Lower leg skin (tissue), 3 donors: ENCODE measurements at regions not wholly inside any gene's neighbourhood (a gene's known extent, or its start where the extent isn't known, plus 50 kb on each side); places are given as distances from the start of the nearest gene placed in this dataset.

ENCODE experiments used
- CTCF ChIP-seq, 3 donors: fragments of 450-650 bp; IDR thresholded peaks; one replicate each; pipeline ENCODE4 v1.5.1; 2016; ENCODE audit warnings: antibody characterized with exemption in 3 of 3, mild to moderate bottlenecking in 3 of 3, moderate library complexity in 2 of 3
- POLR2A ChIP-seq, 2 donors: fragments of 450-650 bp; IDR thresholded peaks; one replicate each; pipeline ENCODE4 v1.6.1; 2016 to 2017; ENCODE audit warnings: antibody characterized with exemption in 2 of 2, mild to moderate bottlenecking in 1 of 2, moderate library complexity in 1 of 2

- TF ChIP-seq CTCF (IDR thresholded peaks at IDR 0.05) (no peak), POLR2A (IDR thresholded peaks at IDR 0.05) (no peak)
Measured at GRCh38 chr6:81925201-81925600, 172.7 kb upstream of the TENT5A start.
